Uterus (tissue), 2 donors: ENCODE measurements at regions not wholly inside any gene's neighbourhood (a gene's known extent, or its start where the extent isn't known, plus 50 kb on each side); places are given as distances from the start of the nearest gene placed in this dataset.

Experiments
- CTCF ChIP-seq, 4 experiments: fragments of 200-600 bp in 2 of 4; fragments of 450-650 bp in 2 of 4; sonication (generic) in 2 of 4; IDR thresholded peaks; one replicate each; pipeline ENCODE4 v1.5.1; 2016 to 2019; ENCODE audit warnings: antibody characterized with exemption in 4 of 4, mild to moderate bottlenecking in 2 of 4, moderate library complexity in 1 of 4
- POLR2A ChIP-seq, 2 donors: fragments of 450-650 bp; IDR thresholded peaks; one replicate each; pipeline ENCODE4 v1.6.1; 2016; ENCODE audit warnings: antibody characterized with exemption in 2 of 2, mild to moderate bottlenecking in 1 of 2, moderate library complexity in 1 of 2

GRCh38 chr2:183456177-183456576 is 331.9 kb downstream of the NUP35 start:
- TF ChIP-seq CTCF (IDR thresholded peaks at IDR 0.05) (no peak), POLR2A (IDR thresholded peaks at IDR 0.05) (no peak)
